ENCODE measurements at regions not wholly inside any gene's neighbourhood (a gene's known extent, or its start where the extent isn't known, plus 50 kb on each side); places are given as distances from the start of the nearest gene placed in this dataset.

- POLR2A ChIA-PET: no interaction called here
- no peaks in the 10 kb centered on the region for H3K9me3 ChIP-seq (ENCODE audit: control insufficient read depth, insufficient read depth, low read depth, low read length)
Measured at GRCh38 chr5:68408345-68408871, 192.9 kb downstream of the PIK3R1 start.

GRCh38 chr5:68409259-68409658 lies 193.7 kb downstream of the PIK3R1 start:
- POLR2A ChIA-PET: no interaction called here
- Histone ChIP-seq H3K36me3 (ENCODE audit: control insufficient read depth in 2 of 2, insufficient read depth in 1 of 2, low read length in 2 of 2) (no peaks in the 10 kb centered on the region), H3K27ac (ENCODE audit: extremely low read depth, low read depth, low read length) (no peak overlapping the region), H3K4me1 (ENCODE audit: control insufficient read depth, insufficient read depth, low read length) (no peaks in the 10 kb centered on the region), H3K4me3 (ENCODE audit: low read depth, low read length) (no peak overlapping the region), H3K9me3 (ENCODE audit: control insufficient read depth, insufficient read depth, low read depth, low read length) (no peaks in the 10 kb centered on the region)
- CTCF ChIA-PET: interaction anchor here (0.5 kb wide), 1 partner anchor 205 kb away, joined by 3 read pairs; no protein-coding TSS in a partner anchor
- no peak for TF ChIP-seq PATZ1 (tag by site-specific recombination; IDR thresholded peaks at IDR 0.05)
- no peak for TF ChIP-seq ZNF610 (tag by site-specific recombination; IDR thresholded peaks at IDR 0.05; ENCODE audit: borderline replicate concordance)
- no peak for TF ChIP-seq ZNF426 (tag by site-specific recombination; IDR thresholded peaks at IDR 0.05)
- TF ChIP-seq HOXC10 (CRISPR knock-in tag; IDR thresholded peaks at IDR 0.05): no peak
- no peak for TF ChIP-seq ZNF501 (tag by site-specific recombination; IDR thresholded peaks at IDR 0.05)
- TF ChIP-seq ZNF664 (tag by site-specific recombination; IDR thresholded peaks at IDR 0.05): no peak
- TF ChIP-seq BCL11B (tag by site-specific recombination; IDR thresholded peaks at IDR 0.05; ENCODE audit: low read depth): no peak
- no peak for TF ChIP-seq ZNF704 (tag by site-specific recombination; IDR thresholded peaks at IDR 0.05)
- no peak for TF ChIP-seq ZNF544 (tag by site-specific recombination; IDR thresholded peaks at IDR 0.05)

More at GRCh38 chr5:68408345-68408871, 192.9 kb downstream of the PIK3R1 start:
- H3K36me3 ChIP-seq (ENCODE audit: control insufficient read depth in 2 of 2, insufficient read depth in 1 of 2, low read length in 2 of 2): no peaks in the 10 kb centered on the region
- H3K4me3 ChIP-seq (ENCODE audit: low read depth, low read length): no peak overlapping the region
- H3K4me1 ChIP-seq (ENCODE audit: control insufficient read depth, insufficient read depth, low read length): no peaks in the 10 kb centered on the region
- CTCF ChIA-PET: interaction anchor here (0.5 to 1.1 kb wide), 2 partner anchors 9 to 204 kb away, joined by 3 to 4 read pairs; no protein-coding TSS in a partner anchor
- H3K27ac ChIP-seq (ENCODE audit: extremely low read depth, low read depth, low read length): no peak overlapping the region
- TF ChIP-seq ZNF830 (tag by site-specific recombination; IDR thresholded peaks at IDR 0.05; ENCODE audit: low read depth) (no peak), ZNF747 (tag by site-specific recombination; IDR thresholded peaks at IDR 0.05) (no peak), AEBP2 (tag by site-specific recombination; IDR thresholded peaks at IDR 0.05; ENCODE audit: borderline replicate concordance) (no peak), SCRT1 (tag by site-specific recombination; IDR thresholded peaks at IDR 0.05; ENCODE audit: borderline replicate concordance) (no peak), TCF7L2 (IDR thresholded peaks at IDR 0.05; ENCODE audit: borderline replicate concordance, low read depth, low read length) (no peak), FEZF1 (tag by site-specific recombination; IDR thresholded peaks at IDR 0.05) (no peak), ZBTB44 (tag by site-specific recombination; IDR thresholded peaks at IDR 0.05) (no peak), TSHZ1 (tag by site-specific recombination; IDR thresholded peaks at IDR 0.05; ENCODE audit: borderline replicate concordance) (no peak), ZNF585B (tag by site-specific recombination; IDR thresholded peaks at IDR 0.05) (no peak)
